ENCODE measurements at regions not wholly inside any gene's neighbourhood (a gene's known extent, or its start where the extent isn't known, plus 50 kb on each side); places are given as distances from the start of the nearest gene placed in this dataset.

DNA sequence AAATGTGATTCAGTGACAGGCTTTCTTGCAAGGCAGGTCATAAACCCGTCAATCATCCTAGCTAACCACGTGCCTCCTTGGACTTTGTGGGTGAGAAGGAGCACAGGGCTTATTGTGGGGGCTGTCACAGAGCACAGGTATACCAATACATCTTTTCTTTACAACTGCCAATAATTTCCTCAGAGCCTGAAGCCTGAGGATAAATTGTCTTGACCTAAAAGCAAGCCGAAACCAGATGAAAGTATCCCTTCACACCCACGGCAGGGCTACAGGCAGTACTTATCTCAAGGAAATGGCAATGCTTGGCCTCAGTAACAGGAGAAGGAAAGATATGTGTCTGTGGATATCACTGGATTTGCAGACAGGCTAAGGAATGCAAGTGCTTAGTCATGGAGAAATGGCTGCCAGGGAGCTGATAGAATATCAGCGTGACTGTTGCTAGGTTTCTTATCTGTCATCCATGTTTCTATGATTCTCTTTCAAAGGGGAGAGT is 90.3 kb upstream of the ZNF366 start:
- TF ChIP-seq, protein P1, sequence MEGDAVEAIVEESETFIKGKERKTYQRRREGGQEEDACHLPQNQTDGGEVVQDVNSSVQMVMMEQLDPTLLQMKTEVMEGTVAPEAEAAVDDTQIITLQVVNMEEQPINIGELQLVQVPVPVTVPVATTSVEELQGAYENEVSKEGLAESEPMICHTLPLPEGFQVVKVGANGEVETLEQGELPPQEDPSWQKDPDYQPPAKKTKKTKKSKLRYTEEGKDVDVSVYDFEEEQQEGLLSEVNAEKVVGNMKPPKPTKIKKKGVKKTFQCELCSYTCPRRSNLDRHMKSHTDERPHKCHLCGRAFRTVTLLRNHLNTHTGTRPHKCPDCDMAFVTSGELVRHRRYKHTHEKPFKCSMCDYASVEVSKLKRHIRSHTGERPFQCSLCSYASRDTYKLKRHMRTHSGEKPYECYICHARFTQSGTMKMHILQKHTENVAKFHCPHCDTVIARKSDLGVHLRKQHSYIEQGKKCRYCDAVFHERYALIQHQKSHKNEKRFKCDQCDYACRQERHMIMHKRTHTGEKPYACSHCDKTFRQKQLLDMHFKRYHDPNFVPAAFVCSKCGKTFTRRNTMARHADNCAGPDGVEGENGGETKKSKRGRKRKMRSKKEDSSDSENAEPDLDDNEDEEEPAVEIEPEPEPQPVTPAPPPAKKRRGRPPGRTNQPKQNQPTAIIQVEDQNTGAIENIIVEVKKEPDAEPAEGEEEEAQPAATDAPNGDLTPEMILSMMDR (conservative IDR thresholded peaks at IDR 0.05): no peak
- no peak for TF ChIP-seq ZFX (IDR thresholded peaks at IDR 0.05)

Measured in C4-2B (cell line).